Renal pelvis (tissue), 1 donor: ENCODE measurements at regions not wholly inside any gene's neighbourhood (a gene's known extent, or its start where the extent isn't known, plus 50 kb on each side); places are given as distances from the start of the nearest gene placed in this dataset.

Experiments used
- DNase-seq: peaks from one replicate; pipeline ENCODE4 v3.0.0-alpha.2; 2013

- DNase-seq, result no peak
These were observed 64.8 kb upstream of the ZNF536 start for GRCh38 chr19:30307191-30307974.

GRCh38 chr19:30309176-30309575 lies 63.0 kb upstream of the ZNF536 start:
- no peak for DNase-seq

DNA sequence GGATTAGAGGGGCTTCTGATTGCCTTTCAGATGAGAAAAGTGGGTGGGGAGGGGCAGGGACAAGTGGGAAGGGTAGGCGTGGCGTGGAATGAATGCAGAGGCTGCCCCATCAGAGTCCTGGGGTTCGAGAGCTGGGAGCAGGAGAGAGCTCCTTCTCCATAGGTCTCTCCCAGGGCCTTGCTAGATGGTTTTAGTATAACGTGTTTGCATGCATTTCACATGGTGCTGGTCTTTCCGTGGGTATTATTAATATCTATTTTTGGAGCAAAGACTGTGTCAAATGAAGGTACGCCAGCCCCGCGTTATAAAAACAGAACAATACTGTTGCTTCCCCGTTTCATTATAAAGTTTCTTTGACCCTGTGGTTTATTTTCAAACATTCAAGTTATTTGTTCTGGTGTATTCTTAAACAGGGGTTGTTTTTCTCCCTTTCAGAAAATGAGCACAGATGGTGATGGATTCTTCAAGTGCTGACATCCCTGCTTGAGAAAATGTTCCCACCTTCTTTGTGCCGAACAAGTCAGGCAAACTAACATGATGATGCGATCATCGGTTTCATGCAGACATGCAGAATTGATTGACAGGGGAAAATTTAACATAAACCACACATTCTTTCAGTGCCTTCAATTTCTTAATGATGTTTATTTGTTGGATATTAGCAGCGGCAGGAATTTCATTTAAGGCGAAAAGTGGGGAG lies 62.1 kb upstream of the ZNF536 start:
- DNase-seq, result no peak

- DNase-seq, result no peak
These were observed 61.5 kb upstream of the ZNF536 start for GRCh38 chr19:30310602-30311263.

DNA sequence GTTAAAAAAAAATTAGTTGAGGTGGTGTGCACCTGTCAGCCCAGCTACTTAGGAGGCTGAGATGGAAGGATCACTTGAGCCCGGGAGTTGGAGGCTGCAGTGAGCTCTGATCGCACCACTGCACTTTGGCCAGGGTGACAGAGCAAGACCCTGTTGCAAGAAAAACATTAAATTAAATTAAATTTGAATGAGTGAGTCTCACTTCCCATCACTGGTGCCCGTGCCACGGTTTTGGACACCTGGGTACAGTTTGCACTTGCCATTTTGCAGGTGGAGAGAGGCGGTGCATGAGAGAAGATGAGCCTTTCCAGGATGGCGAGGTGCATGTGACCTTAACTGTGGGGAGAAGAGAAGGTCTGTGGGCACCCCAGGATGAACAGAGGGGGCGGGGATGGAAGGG lies 60.3 kb upstream of the ZNF536 start:
- no peak for DNase-seq

GRCh38 chr19:30312582-30313352 lies 59.4 kb upstream of the ZNF536 start:
- DNase-seq, result no peak

DNA sequence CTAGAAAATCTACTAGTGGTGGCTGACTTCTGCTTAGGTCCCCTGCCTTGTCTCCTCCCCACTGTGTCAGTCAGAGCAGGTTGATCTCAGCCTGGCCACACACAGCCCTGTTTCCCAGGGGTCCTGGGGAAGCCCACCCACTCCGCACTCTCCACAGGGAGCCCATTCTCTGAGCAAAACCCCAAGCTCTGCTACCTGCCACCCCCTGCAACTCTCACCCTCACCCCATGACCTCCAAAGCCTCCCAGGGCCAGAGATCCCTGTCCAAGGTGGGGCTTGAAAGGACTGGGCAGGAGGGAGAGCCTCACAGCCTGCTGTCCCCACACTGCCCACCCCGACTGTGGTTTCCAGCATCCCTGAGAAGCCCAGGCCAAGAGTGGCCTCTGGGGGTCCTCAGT lies 58.8 kb upstream of the ZNF536 start:
- DNase-seq, result no peak

- no peak for DNase-seq
These were observed 58.0 kb upstream of the ZNF536 start for GRCh38 chr19:30314056-30314804.

DNA sequence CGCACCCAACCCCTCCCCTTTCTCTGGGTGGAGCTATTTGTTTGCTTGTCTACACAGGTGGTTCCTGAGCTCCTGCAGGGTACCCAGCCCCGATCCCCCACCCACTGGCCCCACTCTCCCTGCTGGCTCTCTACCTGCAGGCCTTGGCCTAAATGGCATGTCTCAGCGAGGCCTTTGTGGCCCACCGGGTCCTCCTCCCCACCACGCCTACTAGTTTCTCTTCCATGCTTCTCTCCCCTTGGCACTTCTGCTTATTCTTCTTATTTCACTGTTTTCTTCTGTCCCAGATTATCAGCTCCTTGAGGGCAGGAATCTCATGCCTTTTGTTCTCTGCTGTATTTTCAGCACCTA lies 57.4 kb upstream of the ZNF536 start:
- no peak for DNase-seq

DNA sequence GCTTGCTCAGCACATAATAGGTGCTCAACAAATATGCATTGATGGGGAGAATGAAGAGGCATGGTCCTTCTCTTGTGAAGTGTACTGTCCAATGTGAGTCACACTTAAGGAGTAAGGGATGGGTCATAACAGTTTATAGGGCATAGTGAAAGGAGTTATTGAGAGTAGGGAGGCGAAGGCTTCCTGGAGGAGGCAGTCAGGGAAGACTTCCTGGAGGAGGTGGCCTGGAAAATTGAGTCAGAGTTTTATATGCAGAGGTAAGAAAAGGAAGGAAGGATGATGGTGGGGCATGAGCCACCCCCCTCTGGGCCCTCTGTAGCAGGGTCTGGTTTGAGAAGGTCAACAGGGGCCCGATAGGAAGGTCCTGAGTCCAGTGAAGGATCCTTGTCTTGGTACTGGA lies 57.0 kb upstream of the ZNF536 start:
- no peak for DNase-seq

- no peak for DNase-seq
These were observed 56.1 kb upstream of the ZNF536 start for GRCh38 chr19:30316000-30316491.

DNA sequence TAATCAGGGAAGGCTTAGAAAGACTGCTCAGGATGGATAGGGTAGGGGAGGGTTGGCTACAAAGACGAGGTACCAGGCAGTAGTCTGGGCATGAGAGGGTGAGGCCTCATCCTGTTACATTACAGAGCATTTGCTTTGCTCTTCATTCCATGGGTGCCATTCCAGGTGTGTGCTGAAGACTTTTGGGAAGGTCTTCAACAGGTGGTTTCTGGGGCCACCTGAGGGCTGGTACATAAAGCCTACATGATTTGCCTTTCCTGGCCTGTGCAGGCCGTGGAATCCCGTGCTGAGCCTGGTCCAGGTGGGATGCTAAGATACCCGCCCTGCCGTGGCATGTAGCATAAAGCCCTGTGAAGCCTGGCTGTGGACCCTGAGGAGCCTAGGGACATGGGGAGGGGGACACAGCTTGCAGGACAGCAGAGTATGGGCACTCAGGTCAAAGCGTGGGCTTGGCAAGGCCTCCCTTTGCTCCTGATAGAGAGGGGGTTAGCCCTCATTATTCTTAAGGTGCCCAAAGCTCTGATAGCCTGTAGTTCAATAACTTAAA lies 55.6 kb upstream of the ZNF536 start:
- no peak for DNase-seq

DNA sequence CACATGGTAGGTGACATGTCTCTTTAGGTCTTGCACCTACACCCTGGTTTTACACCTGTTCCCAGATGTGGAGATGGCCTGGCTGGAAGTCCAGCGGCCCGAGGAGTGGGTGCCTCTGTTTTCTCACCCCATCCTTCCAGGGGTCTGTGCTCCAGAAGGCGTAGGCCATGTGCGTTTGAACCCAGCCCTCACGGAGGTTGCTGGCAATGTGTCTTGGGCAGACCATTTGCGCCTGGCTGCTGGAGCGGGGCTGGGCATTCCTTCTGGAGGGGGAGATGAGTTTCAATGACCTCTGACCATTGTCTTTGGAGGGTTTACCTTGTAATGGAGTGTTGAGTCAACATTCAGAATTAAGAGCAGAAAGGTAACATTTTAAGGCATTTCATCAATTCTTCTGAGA lies 54.8 kb upstream of the ZNF536 start:
- no peak for DNase-seq

DNA sequence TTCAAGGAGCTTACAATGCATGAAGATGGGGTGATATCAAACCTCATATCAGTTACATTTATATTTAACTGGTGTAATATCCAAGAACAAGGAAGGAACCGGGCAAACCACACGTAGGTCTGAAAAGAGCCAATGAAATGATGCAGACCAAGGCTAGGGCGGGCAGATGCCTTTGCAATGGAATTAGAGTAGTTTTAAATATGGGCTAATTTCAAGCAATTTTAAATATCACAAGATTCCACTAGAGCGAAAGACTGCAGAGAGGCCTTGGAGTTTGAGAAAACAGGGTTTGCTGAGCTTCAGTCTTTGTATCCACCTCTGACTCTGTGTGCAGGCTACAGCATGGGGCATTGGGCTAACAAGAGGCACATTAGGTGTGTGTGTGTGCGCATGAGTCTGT lies 53.9 kb upstream of the ZNF536 start:
- no peak for DNase-seq

GRCh38 chr19:30318936-30319335 lies 53.2 kb upstream of the ZNF536 start:
- DNase-seq, result no peak

DNA sequence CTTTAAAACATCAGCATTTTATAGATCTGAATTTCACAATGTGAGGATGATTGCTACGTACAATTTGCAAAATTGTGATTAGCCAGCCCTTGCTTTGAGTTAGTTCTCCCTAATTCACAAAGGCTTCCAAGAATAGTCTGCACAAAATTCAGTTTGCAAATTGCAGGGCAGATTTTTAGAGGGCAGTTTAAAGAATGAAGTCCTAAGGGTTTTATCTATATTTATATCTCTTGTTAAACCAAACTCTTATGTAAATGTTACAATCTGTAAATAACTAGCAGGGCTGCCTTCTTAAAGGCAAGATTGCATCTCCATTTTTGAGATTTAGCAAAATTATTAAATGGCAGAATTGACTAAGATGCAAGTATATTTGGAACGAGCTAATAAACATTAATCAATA lies 52.8 kb upstream of the ZNF536 start:
- no peak for DNase-seq

DNA sequence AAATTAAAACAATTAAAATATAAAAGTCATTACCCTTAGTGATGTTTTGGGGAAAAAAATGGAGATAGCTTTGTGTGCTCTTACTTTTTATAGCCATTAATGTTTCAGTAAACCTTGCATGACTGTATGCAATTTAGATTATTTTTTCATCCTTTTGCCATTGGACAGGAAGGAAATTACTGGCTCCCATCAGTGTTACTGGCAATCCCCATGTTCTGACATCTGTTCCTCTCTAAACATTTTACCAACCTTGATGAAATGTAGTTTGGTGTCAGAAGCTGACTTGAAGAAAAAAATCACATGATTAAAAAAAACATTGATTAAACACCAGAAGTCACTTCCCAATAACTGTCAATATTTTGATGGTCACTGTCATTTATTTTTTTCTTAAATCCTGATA lies 52.3 kb upstream of the ZNF536 start:
- DNase-seq, result no peak

GRCh38 chr19:30320466-30320865 lies 51.7 kb upstream of the ZNF536 start:
- DNase-seq, result no peak

GRCh38 chr19:30320916-30321315 lies 51.3 kb upstream of the ZNF536 start:
- DNase-seq, result no peak
